BE2C (cell line): ENCODE measurements at regions not wholly inside any gene's neighbourhood (a gene's known extent, or its start where the extent isn't known, plus 50 kb on each side); places are given as distances from the start of the nearest gene placed in this dataset.

Experiments used
- DNase-seq: peaks from one replicate; pipeline ENCODE4 v3.0.0-alpha.2; 2020
- H3K27me3 ChIP-seq: fragments of 250-450 bp; sonication (Bioruptor Pico); 2 replicates; pipeline ENCODE4 v1.5.1; 2020; ENCODE audit warnings: mild to moderate bottlenecking
- H3K36me3 ChIP-seq: fragments of 250-450 bp; sonication (Bioruptor Pico); 2 replicates; pipeline ENCODE4 v1.5.1; 2020; ENCODE audit warnings: mild to moderate bottlenecking
- H3K4me1 ChIP-seq: fragments of 250-450 bp; sonication (Bioruptor Pico); 2 replicates; pipeline ENCODE4 v1.5.1; 2020
- H3K4me3 ChIP-seq: 2 replicates; pipeline ENCODE4 v1.5.1; 2011; ENCODE audit warnings: low read depth, low read length
- H3K9me3 ChIP-seq: fragments of 250-450 bp; sonication (Bioruptor Pico); 2 replicates; pipeline ENCODE4 v1.5.1; 2020
- TF ChIP-seq, protein P1 (sequence below): IDR thresholded peaks from 2 replicates; pipeline ENCODE4 v1.5.1; 2012; ENCODE audit warnings: mild to moderate bottlenecking, low read depth, low read length

DNA sequence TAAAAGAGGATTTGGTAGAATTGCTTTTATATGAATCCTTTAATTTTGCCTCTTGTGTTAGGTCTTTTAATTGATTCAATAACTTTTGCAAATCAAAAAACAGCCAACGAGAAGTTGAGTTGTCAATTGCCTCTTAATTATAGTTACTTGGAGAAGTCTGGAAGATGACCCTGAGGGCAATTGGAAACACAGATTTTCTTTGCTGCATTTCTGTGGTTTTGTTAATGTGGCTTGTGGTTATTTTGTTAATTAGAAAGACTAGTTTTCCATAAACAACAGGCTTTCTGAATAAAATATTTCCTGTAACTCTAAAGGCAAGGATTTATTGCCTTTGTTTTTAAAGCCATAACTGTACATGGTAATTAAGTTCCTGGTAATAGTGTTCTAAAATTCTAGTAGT lies 513.0 kb downstream of the EPHA7 start:
- DNase-seq: no peak
- no peaks in the 10 kb centered on the region for H3K4me1 ChIP-seq
- no peaks in the 10 kb centered on the region for H3K9me3 ChIP-seq
- peaks cover 5% of the 10 kb centered on the region; the same call in 1 of the 2 replicates for H3K27me3 ChIP-seq
- H3K36me3 ChIP-seq: no peaks in the 10 kb centered on the region
- TF ChIP-seq, protein P1, sequence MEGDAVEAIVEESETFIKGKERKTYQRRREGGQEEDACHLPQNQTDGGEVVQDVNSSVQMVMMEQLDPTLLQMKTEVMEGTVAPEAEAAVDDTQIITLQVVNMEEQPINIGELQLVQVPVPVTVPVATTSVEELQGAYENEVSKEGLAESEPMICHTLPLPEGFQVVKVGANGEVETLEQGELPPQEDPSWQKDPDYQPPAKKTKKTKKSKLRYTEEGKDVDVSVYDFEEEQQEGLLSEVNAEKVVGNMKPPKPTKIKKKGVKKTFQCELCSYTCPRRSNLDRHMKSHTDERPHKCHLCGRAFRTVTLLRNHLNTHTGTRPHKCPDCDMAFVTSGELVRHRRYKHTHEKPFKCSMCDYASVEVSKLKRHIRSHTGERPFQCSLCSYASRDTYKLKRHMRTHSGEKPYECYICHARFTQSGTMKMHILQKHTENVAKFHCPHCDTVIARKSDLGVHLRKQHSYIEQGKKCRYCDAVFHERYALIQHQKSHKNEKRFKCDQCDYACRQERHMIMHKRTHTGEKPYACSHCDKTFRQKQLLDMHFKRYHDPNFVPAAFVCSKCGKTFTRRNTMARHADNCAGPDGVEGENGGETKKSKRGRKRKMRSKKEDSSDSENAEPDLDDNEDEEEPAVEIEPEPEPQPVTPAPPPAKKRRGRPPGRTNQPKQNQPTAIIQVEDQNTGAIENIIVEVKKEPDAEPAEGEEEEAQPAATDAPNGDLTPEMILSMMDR: no peak
- H3K4me3 ChIP-seq: no peak overlapping the region

DNA sequence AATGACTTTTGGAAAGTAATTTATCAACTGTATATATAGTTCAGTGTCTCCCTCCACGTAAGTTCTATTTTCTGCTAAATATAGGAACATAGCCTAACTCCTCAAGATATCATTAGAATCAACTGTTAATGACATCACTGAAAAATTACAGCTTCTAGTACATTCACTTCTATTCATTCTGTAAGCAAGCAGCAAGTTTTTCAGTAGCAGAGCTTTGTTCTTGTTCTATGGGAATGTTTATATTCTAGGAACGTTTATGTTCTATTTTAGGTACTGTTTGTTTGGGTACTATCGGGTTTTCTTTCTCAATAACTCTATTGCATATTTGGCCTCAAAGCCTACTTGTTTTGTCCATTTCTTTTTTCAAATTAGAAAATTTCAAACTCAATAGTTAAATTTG lies 525.6 kb downstream of the EPHA7 start:
- TF ChIP-seq, protein P1: no peak
- H3K27me3 ChIP-seq: no peaks in the 10 kb centered on the region
- DNase-seq: no peak
- no peak overlapping the region for H3K4me3 ChIP-seq
- H3K36me3 ChIP-seq: no peaks in the 10 kb centered on the region
- no peaks in the 10 kb centered on the region for H3K4me1 ChIP-seq
- H3K9me3 ChIP-seq: no peaks in the 10 kb centered on the region

DNA sequence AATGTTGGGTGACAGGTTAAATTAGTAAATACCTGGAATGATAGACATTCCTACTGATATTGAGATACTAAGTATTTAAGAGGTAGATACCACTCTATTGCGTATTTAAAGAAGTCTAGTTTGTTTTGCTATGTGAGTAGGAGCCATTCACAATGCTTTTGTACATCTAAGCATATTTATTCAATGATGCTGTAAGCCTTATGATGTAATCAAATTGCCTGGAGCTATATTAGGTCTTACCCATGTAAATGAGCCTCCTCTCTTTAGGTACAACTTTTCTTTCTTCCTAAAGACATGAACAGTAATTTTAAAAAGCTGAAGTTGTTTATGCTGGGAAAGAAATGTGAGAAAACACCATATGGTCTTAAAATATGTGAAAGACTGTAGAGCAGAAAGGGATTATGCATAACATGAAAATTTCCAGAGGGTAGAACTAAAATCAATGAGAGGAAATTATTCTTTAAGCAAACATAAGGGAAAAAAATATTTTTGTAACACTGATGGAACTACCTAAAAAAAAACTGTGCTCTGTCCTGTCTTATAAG lies 526.7 kb downstream of the EPHA7 start:
- no peak for DNase-seq
- Histone ChIP-seq H3K4me1 (no peaks in the 10 kb centered on the region), H3K27me3 (no peaks in the 10 kb centered on the region), H3K9me3 (no peaks in the 10 kb centered on the region), H3K36me3 (no peaks in the 10 kb centered on the region), H3K4me3 (no peak overlapping the region)
- TF ChIP-seq, protein P1: no peak

DNA sequence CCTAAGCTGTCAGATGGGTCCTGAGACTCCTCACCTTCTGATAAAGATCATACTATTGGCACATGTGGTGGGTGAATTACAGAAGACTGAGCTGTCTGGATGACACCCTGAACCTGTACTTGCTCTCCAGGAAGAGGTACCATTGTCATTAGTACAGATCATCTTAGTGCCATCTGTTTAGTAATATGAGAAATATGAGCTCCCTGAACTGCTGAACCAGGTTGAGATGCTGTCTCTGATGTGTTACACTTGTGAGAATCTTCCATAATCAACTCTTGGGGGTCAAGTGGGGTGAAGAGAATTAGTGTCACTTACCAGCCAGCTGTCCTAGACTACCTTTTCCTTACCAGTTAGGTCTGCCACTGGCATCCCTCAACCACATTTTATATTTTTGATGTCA lies 531.0 kb downstream of the EPHA7 start:
- Histone ChIP-seq H3K4me3 (no peak overlapping the region), H3K9me3 (no peaks in the 10 kb centered on the region), H3K4me1 (no peaks in the 10 kb centered on the region), H3K27me3 (no peaks in the 10 kb centered on the region), H3K36me3 (no peaks in the 10 kb centered on the region)
- TF ChIP-seq, protein P1: no peak
- no peak for DNase-seq

DNA sequence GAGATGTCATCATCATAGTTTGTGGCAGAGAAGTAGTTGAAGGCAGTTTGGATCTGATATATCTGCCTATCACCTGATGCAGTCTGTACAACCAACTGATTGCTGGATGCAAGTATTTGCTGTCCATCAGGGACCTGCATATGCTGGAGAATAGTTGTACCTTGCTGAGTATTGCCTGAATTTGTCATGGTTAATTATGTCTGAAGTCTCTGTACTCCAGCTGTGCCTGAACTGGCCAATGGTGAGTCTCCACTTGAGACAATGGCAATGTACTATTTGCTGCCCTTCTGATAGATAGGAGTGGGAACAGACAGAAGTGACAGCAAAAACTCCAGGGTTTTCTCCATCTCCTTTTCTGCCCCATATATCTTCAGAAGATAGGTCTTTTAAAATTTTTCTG lies 531.5 kb downstream of the EPHA7 start:
- TF ChIP-seq, protein P1: no peak
- no peak overlapping the region for H3K4me3 ChIP-seq
- H3K9me3 ChIP-seq: no peaks in the 10 kb centered on the region
- DNase-seq: no peak
- H3K36me3 ChIP-seq: no peaks in the 10 kb centered on the region
- H3K4me1 ChIP-seq: no peaks in the 10 kb centered on the region
- no peaks in the 10 kb centered on the region for H3K27me3 ChIP-seq

DNA sequence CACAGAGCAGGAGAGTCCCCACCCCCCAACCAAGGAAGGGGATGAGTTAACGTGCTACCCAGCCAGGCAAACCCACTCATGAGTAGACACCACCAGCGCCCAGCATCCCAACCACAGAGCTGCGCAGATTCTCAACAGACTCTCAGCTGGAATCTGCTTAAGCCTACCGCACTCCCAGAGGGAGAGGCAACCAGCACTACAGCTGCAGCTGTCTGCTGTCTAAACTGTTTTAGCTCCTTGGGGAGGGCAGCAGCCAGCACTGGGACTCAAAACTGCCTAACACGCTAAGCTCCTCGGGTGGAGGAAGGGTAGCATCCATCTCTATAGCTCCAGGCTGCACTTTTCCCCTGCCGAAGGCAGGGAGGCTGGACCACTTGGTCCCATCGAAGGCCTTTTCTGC lies 539.8 kb downstream of the EPHA7 start:
- Histone ChIP-seq H3K4me1 (no peaks in the 10 kb centered on the region), H3K36me3 (no peaks in the 10 kb centered on the region), H3K4me3 (no peak overlapping the region), H3K27me3 (no peaks in the 10 kb centered on the region), H3K9me3 (no peaks in the 10 kb centered on the region; the same call in 1 of the 2 replicates)
- TF ChIP-seq, protein P1: no peak
- DNase-seq: no peak
